Mononuclear cell (primary cell): ENCODE measurements at regions not wholly inside any gene's neighbourhood (a gene's known extent, or its start where the extent isn't known, plus 50 kb on each side); places are given as distances from the start of the nearest gene placed in this dataset.
"Not testable (repeated sequence)": the region's sequence is repeated elsewhere in the genome, so short reads cannot be mapped to it uniquely, and the experiment has no call there.

Experiments
- H3K27me3 ChIP-seq: 2 replicates; pipeline ENCODE4 v1.6.0; 2011; ENCODE audit warnings: low read length, control low read depth; ENCODE audit not compliant: insufficient read depth
- H3K4me1 ChIP-seq: 2 replicates; pipeline ENCODE4 v1.5.1; 2011; ENCODE audit warnings: mild to moderate bottlenecking, low read length, control low read depth; ENCODE audit not compliant: insufficient read depth
- H3K4me3 ChIP-seq: 2 replicates; pipeline ENCODE4 v1.5.1; 2011; ENCODE audit warnings: mild to moderate bottlenecking, low read length, moderate library complexity
- H3K9me3 ChIP-seq: 2 replicates; pipeline ENCODE4 v1.5.1; 2011; ENCODE audit warnings: low read depth, mild to moderate bottlenecking, control low read depth, low read length

GRCh38 chr13:33420117-33420516 is 134.6 kb upstream of the STARD13 start:
- not testable (repeated sequence) for H3K9me3 ChIP-seq, H3K27me3 ChIP-seq, H3K4me1 ChIP-seq, H3K4me3 ChIP-seq

- no peaks in the 10 kb centered on the region for H3K9me3 ChIP-seq
- no peaks in the 10 kb centered on the region for H3K4me1 ChIP-seq
- H3K4me3 ChIP-seq: no peak overlapping the region
- no peaks in the 10 kb centered on the region for H3K27me3 ChIP-seq
These were observed 140.6 kb upstream of the STARD13 start for GRCh38 chr13:33426131-33426530.

- no peak overlapping the region for H3K4me3 ChIP-seq
- H3K27me3 ChIP-seq: no peaks in the 10 kb centered on the region
- H3K4me1 ChIP-seq: no peaks in the 10 kb centered on the region
- H3K9me3 ChIP-seq: no peaks in the 10 kb centered on the region
These were observed 147.8 kb upstream of the STARD13 start for GRCh38 chr13:33433316-33433715.

- no peak overlapping the region for H3K4me3 ChIP-seq
- H3K27me3 ChIP-seq: no peaks in the 10 kb centered on the region
- no peaks in the 10 kb centered on the region for H3K9me3 ChIP-seq
- no peaks in the 10 kb centered on the region for H3K4me1 ChIP-seq
These were observed 149.1 kb upstream of the STARD13 start for GRCh38 chr13:33434676-33435075.

- Histone ChIP-seq H3K4me3 (no peak overlapping the region), H3K4me1 (no peaks in the 10 kb centered on the region), H3K27me3 (no peaks in the 10 kb centered on the region), H3K9me3 (no peaks in the 10 kb centered on the region)
These were observed 149.7 kb upstream of the STARD13 start for GRCh38 chr13:33435207-33435606.

GRCh38 chr13:33438918-33439317 is 153.4 kb upstream of the STARD13 start:
- no peaks in the 10 kb centered on the region for H3K9me3 ChIP-seq
- H3K4me3 ChIP-seq: no peak overlapping the region

GRCh38 chr13:33441015-33441414 is 155.5 kb upstream of the STARD13 start:
- Histone ChIP-seq H3K9me3 (no peaks in the 10 kb centered on the region), H3K4me3 (no peak overlapping the region), H3K4me1 (no peaks in the 10 kb centered on the region), H3K27me3 (no peaks in the 10 kb centered on the region)

More at GRCh38 chr13:33438918-33439317, 153.4 kb upstream of the STARD13 start:
- Histone ChIP-seq H3K27me3 (no peaks in the 10 kb centered on the region), H3K4me1 (no peaks in the 10 kb centered on the region)

- H3K4me3 ChIP-seq: no peak overlapping the region
- H3K27me3 ChIP-seq: no peaks in the 10 kb centered on the region
- H3K9me3 ChIP-seq: no peaks in the 10 kb centered on the region
- H3K4me1 ChIP-seq: no peaks in the 10 kb centered on the region
These were observed 159.5 kb upstream of the STARD13 start for GRCh38 chr13:33445024-33445423.

GRCh38 chr13:33445476-33445875 is 159.9 kb upstream of the STARD13 start:
- H3K9me3 ChIP-seq: no peaks in the 10 kb centered on the region
- no peak overlapping the region for H3K4me3 ChIP-seq
- H3K4me1 ChIP-seq: no peaks in the 10 kb centered on the region
- no peaks in the 10 kb centered on the region for H3K27me3 ChIP-seq

GRCh38 chr13:33446821-33447725 is 161.5 kb upstream of the STARD13 start:
- no peaks in the 10 kb centered on the region for H3K9me3 ChIP-seq
- no peaks in the 10 kb centered on the region for H3K4me1 ChIP-seq
- no peaks in the 10 kb centered on the region for H3K27me3 ChIP-seq
- no peak overlapping the region for H3K4me3 ChIP-seq

- no peaks in the 10 kb centered on the region for H3K9me3 ChIP-seq
- no peak overlapping the region for H3K4me3 ChIP-seq
- no peaks in the 10 kb centered on the region for H3K4me1 ChIP-seq
- no peaks in the 10 kb centered on the region for H3K27me3 ChIP-seq
These were observed 163.3 kb upstream of the STARD13 start for GRCh38 chr13:33448889-33449288.

GRCh38 chr13:33450956-33451709 is 165.6 kb upstream of the STARD13 start:
- H3K27me3 ChIP-seq: no peaks in the 10 kb centered on the region
- H3K4me3 ChIP-seq: no peak overlapping the region
- no peaks in the 10 kb centered on the region for H3K4me1 ChIP-seq
- no peaks in the 10 kb centered on the region for H3K9me3 ChIP-seq

GRCh38 chr13:33452873-33453517 is 167.4 kb upstream of the STARD13 start:
- Histone ChIP-seq H3K9me3 (no peaks in the 10 kb centered on the region), H3K4me3 (no peak overlapping the region), H3K27me3 (no peaks in the 10 kb centered on the region), H3K4me1 (no peaks in the 10 kb centered on the region)

GRCh38 chr13:33453936-33454335 is 168.4 kb upstream of the STARD13 start:
- Histone ChIP-seq H3K27me3 (no peaks in the 10 kb centered on the region), H3K4me3 (no peak overlapping the region), H3K9me3 (no peaks in the 10 kb centered on the region), H3K4me1 (no peaks in the 10 kb centered on the region)
